AG09309 (cell line): ENCODE measurements at regions not wholly inside any gene's neighbourhood (a gene's known extent, or its start where the extent isn't known, plus 50 kb on each side); places are given as distances from the start of the nearest gene placed in this dataset.
"Not testable (repeated sequence)": the region's sequence is repeated elsewhere in the genome, so short reads cannot be mapped to it uniquely, and the experiment has no call there.

Experiments used
- DNase-seq: peaks from one replicate; pipeline ENCODE4 v3.0.0-alpha.2; 2010; ENCODE audit warnings: low read depth
- H3K4me3 ChIP-seq: 2 replicates; pipeline ENCODE4 v1.5.1; 2011; ENCODE audit warnings: mild to moderate bottlenecking, low read depth, low read length, moderate library complexity; ENCODE audit not compliant: control insufficient read depth
- TF ChIP-seq, protein P1 (sequence below): IDR thresholded peaks from 2 replicates; pipeline ENCODE4 v1.5.1; 2011; ENCODE audit warnings: mild to moderate bottlenecking, low read depth, low read length, inconsistent platforms; ENCODE audit not compliant: insufficient read depth, control insufficient read depth; ENCODE audit errors: missing control alignments

DNA sequence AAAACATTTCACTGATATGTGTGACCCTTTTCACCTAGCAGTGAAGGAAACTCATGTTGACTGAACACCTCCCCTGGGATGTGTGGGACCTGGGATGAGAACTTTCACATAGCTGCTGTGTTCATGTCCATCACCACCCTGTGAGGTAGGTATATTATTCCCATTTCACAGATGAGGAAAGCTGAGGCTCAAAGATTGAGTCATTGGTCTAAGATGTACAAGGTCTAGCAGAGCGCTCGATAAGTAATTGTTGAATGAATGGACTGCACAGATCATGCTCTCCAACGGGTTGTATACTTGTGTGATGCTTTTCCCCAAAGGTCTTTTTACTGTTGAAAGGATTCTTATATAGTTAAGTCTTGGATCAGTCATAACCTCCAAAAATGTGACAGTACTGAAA is 75.6 kb upstream of the TSC22D1 start:
- TF ChIP-seq, protein P1, sequence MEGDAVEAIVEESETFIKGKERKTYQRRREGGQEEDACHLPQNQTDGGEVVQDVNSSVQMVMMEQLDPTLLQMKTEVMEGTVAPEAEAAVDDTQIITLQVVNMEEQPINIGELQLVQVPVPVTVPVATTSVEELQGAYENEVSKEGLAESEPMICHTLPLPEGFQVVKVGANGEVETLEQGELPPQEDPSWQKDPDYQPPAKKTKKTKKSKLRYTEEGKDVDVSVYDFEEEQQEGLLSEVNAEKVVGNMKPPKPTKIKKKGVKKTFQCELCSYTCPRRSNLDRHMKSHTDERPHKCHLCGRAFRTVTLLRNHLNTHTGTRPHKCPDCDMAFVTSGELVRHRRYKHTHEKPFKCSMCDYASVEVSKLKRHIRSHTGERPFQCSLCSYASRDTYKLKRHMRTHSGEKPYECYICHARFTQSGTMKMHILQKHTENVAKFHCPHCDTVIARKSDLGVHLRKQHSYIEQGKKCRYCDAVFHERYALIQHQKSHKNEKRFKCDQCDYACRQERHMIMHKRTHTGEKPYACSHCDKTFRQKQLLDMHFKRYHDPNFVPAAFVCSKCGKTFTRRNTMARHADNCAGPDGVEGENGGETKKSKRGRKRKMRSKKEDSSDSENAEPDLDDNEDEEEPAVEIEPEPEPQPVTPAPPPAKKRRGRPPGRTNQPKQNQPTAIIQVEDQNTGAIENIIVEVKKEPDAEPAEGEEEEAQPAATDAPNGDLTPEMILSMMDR, result no peak
- no peak for DNase-seq
- no peak overlapping the region for H3K4me3 ChIP-seq

DNA sequence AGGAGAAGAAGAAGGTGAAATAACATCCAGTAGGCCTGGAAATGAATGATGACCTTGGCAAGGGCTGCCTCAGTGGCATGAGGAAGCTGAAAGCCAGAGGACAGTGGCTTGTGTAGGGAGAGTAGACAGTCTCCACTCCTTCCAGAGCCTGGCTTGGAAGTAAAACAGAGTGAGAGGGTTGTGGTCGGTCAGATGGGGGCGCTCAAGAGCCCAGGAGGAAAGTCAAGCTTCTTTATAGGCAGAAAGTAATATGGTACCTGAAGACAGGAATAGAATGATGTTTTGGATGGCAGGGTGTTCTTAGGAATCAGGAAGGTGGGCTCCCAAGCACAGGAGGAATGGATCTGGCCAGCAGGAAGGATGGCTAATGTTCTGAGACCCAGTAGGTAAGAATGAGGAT is 75.1 kb upstream of the TSC22D1 start:
- DNase-seq, result no peak
- no peak overlapping the region for H3K4me3 ChIP-seq
- TF ChIP-seq, protein P1, result no peak

DNA sequence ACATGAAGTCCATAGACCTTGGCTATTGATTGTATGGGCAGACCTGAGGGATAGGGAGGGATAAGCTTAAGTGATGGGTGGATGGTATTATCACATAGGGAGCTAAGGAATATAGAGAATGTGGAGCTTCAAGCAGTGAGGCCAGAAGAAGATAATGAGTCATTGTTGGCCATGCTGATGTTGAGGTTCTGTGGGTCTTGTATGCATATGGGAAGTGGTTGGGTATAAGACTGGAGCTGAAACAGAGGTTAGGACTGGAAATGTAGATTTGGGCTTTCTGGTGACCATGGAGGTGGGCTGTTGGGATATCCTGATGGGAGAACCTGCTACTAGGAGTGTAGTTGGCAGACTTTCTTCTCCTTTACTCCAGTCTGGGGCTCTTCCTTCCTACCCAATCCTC is 73.7 kb upstream of the TSC22D1 start:
- DNase-seq, result no peak
- TF ChIP-seq, protein P1, result no peak
- H3K4me3 ChIP-seq, result no peak overlapping the region

DNA sequence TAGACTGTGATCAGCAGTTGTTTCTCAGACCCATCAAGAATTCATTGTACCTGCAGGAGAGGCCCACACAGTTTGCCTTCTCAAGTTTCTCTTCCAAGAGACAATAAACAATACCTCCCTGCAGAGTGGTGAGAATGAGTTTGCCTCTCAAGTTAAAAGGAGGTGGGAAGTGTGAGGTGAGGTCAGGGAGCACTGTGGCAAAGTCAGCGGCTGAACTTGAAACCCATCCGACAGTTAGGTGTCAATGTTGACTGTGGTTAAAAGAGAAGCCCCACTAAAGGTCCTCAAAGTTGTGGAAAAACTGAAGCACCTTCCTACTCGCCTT is 72.9 kb upstream of the TSC22D1 start:
- DNase-seq, result no peak
- H3K4me3 ChIP-seq, result no peak overlapping the region
- TF ChIP-seq, protein P1, result no peak

DNA sequence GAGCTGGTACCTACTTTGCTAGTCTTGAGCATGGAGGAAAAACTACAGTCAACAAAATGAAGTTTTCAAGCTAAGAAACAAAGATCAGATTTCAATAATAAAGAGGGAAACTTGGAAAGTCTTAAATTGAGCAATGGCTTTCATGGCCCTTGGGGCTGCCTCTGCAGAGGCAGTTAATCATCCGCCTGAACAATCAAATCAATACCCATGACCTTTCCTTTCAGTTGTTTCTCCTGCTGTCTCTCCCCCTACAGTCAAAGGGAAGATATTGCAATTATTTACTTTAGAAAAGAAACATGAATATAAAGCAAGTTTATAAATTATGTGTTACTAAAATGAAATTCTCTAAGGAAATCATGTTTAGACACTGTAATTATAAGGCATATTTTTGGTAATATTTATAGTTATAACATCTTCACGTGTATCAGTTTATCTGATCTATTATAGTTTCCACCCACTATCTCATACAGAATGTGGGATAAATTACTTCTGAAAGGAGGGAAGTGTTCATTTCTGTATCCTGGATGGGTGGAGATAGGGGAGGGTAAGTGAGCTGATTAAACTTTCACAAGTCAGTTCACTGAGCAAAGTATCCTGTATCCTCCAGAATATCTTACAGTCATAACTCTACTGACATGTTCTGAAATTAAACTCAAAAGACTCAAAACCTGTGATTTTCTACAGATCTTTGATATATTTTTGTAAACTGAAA is 72.4 kb upstream of the TSC22D1 start:
- TF ChIP-seq, protein P1, result no peak
- H3K4me3 ChIP-seq, result no peak overlapping the region

DNA sequence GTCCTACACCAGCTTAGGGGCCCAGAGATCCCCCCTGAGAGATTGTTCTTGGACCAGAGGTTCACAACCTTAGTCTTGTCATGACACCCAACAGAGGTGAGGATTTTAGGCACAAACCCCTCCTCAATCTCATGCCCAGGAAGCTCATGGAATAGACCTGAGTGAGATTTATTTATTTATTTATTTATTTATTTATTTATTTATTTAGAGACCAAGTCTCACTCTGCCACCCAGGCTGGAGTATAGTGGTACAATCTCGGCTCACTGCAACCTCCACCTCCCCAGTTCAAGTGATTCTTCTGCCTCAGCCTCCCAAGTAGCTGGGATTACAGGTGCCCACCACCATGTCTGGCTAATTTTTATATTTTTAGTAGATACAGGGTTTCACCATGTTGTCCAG is 71.4 kb upstream of the TSC22D1 start:
- not testable (repeated sequence) for DNase-seq, H3K4me3 ChIP-seq

More for the DNA sequence above, 72.4 kb upstream of the TSC22D1 start:
- no peak for DNase-seq

DNA sequence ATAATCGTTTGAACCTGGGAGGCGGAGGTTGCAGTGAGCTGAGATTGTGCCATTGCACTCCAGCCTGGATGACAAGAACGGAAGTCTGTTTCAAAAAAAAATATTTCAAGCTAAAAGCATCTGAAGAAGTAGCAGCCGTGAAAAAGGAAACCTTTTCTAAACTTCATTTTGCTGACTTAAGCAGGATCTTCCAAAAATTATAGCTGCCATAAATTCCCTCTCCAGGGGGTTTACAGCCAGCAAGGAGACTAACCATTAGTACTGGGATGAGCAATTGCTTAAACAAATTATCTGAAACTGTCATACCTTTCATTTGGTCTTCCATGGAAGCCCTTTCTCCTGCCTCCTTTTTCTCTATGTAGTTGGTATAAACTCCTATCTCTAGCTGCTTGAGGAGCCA is 69.9 kb upstream of the TSC22D1 start:
- no peak overlapping the region for H3K4me3 ChIP-seq
- TF ChIP-seq, protein P1, result no peak
- no peak for DNase-seq
